ENCODE measurements at regions not wholly inside any gene's neighbourhood (a gene's known extent, or its start where the extent isn't known, plus 50 kb on each side); places are given as distances from the start of the nearest gene placed in this dataset.

DNA sequence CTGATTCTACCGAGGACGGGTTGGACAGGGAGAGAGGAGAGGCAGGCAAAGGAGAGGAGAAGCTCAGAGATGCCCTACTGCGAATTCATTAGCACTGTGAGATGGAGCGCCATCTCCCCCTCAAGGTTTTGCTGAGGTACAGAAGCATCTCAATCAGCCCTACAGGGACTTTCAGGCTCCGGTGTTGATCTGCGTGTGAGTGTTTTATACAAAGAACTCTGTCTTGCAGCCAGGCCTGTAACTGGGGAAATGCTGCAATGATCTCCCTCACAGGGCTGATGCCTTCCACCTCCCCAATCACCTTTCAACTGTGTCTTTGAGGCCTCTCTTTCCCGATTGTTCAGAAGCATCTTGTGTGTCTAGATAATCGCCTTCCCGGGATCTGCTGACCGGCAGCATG is 74.8 kb downstream of the IRX6 start:
- no peak for TF ChIP-seq CTCF (IDR thresholded peaks at IDR 0.05)
- no peak for TF ChIP-seq EP300 (IDR thresholded peaks at IDR 0.05)
- TF ChIP-seq POLR2A (IDR thresholded peaks at IDR 0.05) = no peak
